ENCODE measurements at regions not wholly inside any gene's neighbourhood (a gene's known extent, or its start where the extent isn't known, plus 50 kb on each side); places are given as distances from the start of the nearest gene placed in this dataset.
"Not testable (repeated sequence)": the region's sequence is repeated elsewhere in the genome, so short reads cannot be mapped to it uniquely, and the experiment has no call there.

DNA sequence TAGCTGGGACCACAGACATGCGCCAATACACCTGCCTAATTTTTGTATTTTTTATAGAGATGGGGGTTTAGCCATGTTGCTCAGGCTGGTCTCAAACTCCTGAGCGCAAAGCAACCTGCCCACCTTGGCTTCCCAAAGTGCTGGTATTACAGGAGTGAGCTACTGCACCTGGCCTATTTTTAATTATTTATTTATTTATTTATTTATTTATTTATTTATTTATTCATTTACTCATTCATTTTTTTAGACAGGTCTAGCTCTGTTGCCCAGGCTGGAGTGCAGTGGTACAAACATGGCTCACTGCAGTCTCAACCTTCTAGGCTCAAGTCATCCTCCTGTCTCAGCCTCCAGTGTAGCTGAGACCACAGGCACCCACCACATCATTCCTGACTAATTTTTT is 434.3 kb downstream of the DOK5 start:
- DNase-seq = no peak

DNA sequence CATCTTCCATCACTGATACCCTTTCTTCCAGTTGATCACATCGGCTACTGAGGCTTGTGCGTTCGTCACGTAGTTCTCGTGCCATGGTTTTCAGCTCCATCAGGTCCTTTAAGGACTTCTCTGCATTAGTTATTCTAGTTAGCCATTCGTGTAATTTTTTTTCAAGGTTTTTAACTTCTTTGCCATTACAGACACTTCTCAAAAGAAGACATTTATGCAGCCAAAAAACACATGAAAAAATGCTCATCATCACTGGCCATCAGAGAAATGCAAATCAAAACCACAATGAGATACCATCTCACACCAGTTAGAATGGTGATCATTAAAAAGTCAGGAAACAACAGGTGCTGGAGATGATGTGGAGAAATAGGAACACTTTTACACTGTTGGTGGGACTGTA is 430.7 kb downstream of the DOK5 start:
- DNase-seq = not testable (repeated sequence)

- DNase-seq = no peak
These were observed 422.4 kb downstream of the DOK5 start for GRCh38 chr20:54897787-54898186.

GRCh38 chr20:54891907-54892306 is 416.5 kb downstream of the DOK5 start:
- no peak for DNase-seq

- DNase-seq = no peak
These were observed 404.0 kb downstream of the DOK5 start for GRCh38 chr20:54879393-54879792.

DNA sequence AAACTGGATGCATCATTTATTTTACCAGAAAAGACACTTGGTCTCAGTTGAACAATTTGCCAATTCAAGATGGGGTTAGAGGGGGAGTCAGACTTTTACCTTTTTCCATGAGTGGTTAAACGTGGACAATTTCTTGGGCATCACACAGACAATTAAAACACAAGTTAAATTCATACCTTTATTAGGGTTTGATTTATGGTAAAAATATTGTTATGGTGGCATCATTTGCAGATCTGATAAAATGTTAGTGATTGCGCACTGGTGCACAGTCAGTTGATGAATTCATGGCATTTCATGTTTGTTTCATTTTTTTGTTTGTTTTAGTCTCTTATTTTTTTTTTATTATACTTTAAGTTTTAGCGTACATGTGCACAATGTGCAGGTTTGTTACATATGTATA is 399.9 kb downstream of the DOK5 start:
- no peak for DNase-seq

GRCh38 chr20:54874718-54875117 is 399.3 kb downstream of the DOK5 start:
- DNase-seq = no peak

DNA sequence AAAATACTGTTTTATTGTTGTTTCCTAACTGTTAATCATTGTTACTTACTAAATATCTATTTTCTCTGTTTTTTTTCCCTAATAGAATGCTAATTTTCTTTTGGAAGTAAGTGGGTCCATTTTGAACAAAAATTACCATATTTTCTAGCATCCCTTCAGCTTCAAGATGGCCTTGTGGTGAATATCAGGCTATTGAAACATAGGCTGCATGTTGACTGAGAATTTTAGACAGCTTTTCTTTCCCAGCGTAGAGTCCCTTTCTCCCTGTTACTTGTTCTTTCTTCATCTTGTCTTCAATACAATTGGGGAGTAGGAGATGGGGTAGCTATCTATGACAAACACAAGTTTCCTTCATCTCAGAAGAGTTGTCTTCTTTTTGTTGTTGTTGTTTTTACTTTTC is 397.0 kb downstream of the DOK5 start:
- DNase-seq = no peak

GRCh38 chr20:54869765-54870164 is 394.4 kb downstream of the DOK5 start:
- no peak for DNase-seq

- no peak for DNase-seq
These were observed 389.9 kb downstream of the DOK5 start for GRCh38 chr20:54865273-54865672.

GRCh38 chr20:54860716-54861115 is 385.3 kb downstream of the DOK5 start:
- no peak for DNase-seq

- no peak for DNase-seq
These were observed 380.8 kb downstream of the DOK5 start for GRCh38 chr20:54856202-54856601.

DNA sequence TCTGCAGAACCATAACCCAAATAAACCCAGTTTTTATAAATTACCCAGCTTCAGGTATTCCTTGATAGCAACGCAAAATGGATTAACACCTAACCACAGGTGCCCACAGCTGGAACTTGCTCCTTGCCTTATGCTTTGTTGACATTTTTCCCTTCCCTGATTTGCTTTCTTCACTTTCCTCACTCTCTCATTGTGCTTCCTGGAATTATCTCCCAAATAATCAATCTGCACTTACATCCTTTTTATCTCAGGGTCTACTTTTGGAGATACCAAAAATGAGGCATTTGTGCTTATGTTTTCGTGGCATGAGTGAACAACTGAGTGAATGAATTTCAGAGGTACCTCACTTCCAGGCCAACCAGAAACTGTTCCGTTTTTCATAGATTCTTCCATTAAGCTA is 374.3 kb downstream of the DOK5 start:
- DNase-seq = no peak

- DNase-seq = no peak
These were observed 373.7 kb downstream of the DOK5 start for GRCh38 chr20:54848984-54849538.

GRCh38 chr20:54848262-54848661 is 372.9 kb downstream of the DOK5 start:
- DNase-seq = no peak

GRCh38 chr20:54846948-54847347 is 371.6 kb downstream of the DOK5 start:
- no peak for DNase-seq

DNA sequence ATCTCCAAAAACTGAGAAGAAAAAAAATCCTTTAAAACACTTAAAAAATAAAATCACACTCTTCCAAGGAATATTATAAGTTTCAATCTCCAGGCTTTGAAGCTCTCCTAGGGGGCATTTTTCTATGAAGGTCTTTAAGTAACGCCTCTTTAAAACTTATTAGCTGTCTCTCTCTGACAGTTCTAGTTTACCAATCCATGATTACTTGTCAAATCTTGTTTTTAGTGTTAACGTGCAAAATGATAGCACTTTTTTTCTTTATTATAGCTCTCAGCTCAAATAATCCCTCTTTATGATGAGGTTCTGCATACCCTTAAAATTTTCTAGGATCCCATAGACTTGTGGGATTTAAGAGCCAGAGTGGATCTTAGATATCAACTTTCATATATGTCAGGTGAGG is 369.0 kb downstream of the DOK5 start:
- DNase-seq = no peak

GRCh38 chr20:54843865-54844264 is 368.5 kb downstream of the DOK5 start:
- DNase-seq = no peak

DNA sequence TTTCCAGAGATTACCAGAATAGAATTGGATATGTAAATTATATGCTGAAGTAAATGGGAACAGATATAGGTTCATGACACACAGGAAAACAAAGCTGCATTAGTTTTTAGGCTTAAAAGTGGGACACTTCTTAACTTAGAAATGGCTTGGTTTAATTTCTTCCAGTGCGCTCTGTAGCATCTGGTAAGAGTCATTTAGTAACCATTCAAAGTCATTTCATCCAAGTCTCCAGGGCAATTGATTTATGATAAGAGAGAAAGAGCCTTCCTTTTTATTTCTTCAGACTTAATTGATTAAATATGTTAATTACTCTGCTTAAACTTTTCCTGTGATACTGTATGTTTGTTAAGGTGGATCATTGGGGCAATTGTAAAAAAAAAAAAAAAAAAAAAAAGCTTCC is 368.0 kb downstream of the DOK5 start:
- no peak for DNase-seq

DNA sequence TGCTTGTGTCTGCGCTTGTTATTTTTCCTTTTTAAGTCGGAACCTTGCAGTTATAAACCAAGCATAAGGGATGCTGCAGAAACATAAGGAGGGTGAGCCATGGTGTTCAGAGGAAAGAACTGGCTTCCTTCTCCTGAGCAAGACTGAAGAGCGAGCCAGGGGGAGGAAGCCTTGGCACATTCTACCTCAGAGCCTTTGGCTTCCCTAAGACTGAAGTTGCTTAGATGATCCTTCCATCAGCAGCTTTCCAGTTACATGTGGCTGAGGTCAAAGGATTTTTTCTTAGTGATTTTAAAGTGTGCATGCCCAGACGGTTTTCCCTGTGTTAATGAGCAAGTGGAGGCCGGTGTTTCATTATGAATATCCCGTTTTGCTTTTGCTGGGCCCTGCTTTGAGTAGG is 363.8 kb downstream of the DOK5 start:
- no peak for DNase-seq

GRCh38 chr20:54837226-54837625 is 361.8 kb downstream of the DOK5 start:
- DNase-seq = no peak

DNA sequence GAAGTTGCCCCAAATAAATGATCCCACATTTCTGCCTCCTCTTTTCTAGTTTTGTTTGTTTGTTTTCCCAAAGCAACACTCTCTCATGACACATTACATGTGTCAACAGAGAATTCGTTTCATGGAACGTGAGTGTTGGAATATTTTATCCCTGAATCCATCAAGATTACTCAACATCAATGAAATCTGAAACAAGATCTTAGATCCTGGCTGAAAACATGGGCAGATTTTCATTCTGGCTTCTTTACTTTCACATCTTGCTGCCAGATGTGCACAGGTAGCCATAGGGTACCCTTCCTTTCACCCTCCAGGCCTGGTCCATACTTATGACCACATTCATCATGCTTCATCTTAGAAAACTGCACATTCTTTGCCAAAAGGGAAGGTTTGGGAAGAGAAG is 347.0 kb downstream of the DOK5 start:
- DNase-seq = no peak

DNA sequence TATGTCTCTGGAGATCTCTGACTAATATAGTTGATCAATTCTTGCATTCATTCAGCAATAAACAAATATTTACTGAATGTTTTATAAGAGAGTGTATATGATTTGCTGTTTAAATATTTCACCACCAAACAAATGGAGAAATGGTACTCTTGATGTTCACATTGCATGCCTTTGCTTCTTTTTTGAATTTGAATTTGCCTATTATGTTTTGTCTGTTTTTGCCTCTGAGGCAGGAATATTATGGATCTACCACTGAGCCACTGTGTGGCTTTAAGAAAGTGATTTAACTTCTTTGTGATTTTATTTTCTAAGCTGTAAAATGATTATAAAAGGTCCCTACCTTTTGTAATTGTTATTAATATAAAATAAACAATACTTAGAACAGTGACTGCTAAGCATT is 345.0 kb downstream of the DOK5 start:
- DNase-seq = no peak

DNA sequence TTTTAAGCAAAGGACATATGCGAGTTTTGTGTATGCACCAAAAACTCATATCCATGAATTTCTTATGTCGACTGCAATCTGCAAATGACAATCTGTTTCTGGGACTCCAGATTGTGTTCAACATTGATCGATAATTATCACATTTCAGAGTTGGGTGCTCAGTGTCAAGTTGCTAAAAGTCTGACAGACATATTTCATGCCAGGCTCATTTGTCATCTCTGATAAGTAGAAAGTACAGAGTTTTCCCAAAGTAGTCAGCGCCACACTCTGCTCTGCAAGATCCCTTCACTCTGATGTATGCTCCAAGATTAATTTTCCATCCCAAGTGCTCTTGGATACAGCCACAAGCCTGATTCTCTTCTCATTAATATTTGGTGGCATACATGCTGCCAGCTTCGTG is 331.1 kb downstream of the DOK5 start:
- no peak for DNase-seq

- no peak for DNase-seq
These were observed 319.5 kb downstream of the DOK5 start for GRCh38 chr20:54794874-54795273.

DNA sequence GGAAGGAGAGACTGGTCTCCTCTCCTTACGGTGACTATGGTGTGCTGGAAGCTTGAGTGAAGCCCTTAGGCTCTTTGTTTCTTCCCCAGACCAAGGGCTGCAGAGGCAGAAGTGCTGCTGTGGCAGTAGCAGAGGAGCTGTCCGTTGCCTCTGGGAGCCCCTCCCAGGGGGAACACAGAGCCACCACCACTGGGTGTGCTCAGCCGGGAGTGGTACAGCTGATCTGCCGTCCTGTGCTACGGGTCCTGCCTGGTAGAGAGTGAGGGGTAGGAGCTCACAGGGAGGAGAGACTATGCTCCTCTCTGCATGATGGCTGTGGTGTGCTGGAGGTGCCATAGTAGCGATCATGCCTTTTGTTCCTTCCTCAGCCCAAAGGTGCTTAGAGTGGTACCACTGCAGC is 318.7 kb downstream of the DOK5 start:
- no peak for DNase-seq

All from NCI-H1105 (cell line).